ENCODE measurements at regions not wholly inside any gene's neighbourhood (a gene's known extent, or its start where the extent isn't known, plus 50 kb on each side); places are given as distances from the start of the nearest gene placed in this dataset.
"Not testable (repeated sequence)": the region's sequence is repeated elsewhere in the genome, so short reads cannot be mapped to it uniquely, and the experiment has no call there.

GRCh38 chr2:226573158-226573557 lies 226.5 kb downstream of the IRS1 start:
- DNase-seq: no peak

- DNase-seq: no peak
These were observed 235.0 kb downstream of the IRS1 start for GRCh38 chr2:226564667-226565066.

DNA sequence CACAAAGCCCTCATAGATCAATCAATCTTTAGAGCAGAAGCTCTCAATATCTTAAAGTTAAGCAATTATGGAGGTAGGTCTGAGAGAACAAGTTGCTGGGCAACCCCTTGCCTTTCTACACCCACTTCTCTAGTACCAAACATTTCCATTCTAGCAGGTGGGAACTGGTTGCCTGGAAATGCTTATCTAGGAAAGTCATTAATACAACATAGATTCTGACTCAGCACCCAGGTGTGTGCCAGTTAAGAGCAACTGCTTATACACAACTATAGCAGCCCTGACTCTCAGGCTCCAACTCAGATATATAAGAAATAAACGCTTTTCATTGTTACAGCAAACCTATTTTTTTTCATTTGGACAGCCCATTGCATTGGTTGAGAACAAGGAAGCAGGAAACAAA lies 237.7 kb downstream of the IRS1 start:
- DNase-seq: no peak

- no peak for DNase-seq
These were observed 239.3 kb downstream of the IRS1 start for GRCh38 chr2:226560325-226560724.

GRCh38 chr2:226559536-226559935 lies 240.1 kb downstream of the IRS1 start:
- no peak for DNase-seq

DNA sequence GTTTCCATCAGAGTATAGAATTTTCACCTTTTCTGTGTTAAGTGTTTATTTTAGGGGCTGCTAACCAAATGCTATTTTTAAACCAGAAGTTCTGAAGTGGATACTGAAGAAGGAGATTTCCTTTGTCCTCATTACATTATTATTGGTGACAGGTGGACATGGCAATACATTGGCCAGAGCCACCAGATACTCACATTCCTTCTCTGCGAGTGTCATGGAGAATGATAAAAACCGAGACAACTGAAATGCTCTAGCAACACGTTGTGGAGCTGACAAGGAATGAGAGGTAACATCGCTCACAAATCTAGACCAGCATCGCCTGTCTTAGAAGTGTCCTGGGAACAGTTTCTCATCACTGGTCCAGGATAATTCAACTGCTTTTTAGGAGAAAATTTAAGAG lies 241.2 kb downstream of the IRS1 start:
- DNase-seq: no peak

GRCh38 chr2:226556050-226556449 lies 243.6 kb downstream of the IRS1 start:
- DNase-seq: no peak

- no peak for DNase-seq
These were observed 244.9 kb downstream of the IRS1 start for GRCh38 chr2:226554701-226555100.

DNA sequence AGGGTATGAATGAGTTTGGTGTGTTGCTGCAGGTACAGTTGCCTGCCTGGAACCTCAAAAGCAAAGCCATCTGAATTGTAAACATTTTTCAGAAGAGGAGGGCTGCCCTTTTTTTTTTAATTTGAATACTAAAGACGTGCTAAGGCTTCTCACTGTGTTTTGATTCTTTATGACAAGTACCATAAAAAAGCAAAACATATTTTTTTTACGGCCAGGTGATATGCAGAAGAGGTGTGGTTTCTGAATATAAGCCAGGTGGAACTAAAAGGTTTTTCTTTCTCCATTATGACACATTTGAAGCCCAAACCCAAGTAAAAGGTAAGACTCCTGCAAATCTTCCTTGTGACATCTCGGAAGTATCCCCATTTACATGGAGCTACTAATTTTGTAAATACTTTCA lies 246.3 kb downstream of the IRS1 start:
- no peak for DNase-seq

DNA sequence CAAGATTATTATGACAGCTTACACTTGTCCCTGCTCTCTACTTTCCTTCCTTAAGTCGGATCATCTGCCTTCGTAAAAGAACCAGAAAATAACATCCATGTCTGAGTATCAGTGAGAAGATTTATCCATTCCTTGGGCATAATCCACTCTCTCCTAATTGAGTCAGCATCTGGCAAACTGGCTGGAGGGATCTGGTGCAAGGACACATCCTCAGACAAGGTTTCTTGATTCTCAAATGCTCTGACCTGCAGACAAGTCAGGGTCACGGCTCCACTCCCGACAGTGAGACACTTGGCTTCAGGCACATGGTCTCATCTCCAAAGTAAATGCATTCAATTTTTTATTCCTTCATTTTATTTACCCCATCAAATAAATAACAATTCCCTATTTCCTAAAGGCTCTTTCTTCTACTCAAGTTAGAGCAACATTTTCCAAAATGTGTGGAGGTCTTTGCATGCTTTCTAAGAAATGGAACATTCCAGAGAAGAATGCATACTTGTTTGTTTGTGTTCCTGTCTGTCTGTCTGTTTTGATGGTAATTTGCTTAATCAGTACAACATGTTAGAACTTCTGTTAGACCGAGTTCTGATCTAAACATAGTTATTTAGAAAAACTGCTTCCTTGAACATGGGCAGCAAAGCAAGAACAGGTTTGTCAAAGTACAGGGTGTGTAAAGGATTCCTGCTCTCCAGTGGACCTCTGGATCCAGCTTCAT lies 246.9 kb downstream of the IRS1 start:
- DNase-seq: no peak

GRCh38 chr2:226551522-226552250 lies 247.9 kb downstream of the IRS1 start:
- DNase-seq: no peak

DNA sequence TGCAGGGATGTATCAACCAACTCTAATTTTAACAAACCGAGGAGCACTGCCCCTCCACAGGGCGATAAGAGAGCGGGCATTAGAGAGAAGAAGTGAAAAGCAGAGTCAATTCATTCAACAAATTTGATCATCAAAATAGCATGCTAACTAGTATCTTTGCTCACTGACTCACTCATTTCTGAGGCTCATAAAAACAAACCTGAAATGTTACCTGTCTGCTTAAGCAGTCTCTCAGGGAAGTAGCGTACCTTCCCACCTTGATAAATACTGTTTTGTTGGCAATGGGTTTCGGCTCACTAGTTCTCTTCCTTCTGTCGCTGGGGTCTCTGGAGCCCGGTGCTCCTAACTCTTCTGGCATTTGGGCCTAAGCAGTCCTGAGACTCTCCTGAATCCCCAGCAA lies 248.8 kb downstream of the IRS1 start:
- no peak for DNase-seq

GRCh38 chr2:226548732-226549131 lies 250.9 kb downstream of the IRS1 start:
- DNase-seq: no peak

DNA sequence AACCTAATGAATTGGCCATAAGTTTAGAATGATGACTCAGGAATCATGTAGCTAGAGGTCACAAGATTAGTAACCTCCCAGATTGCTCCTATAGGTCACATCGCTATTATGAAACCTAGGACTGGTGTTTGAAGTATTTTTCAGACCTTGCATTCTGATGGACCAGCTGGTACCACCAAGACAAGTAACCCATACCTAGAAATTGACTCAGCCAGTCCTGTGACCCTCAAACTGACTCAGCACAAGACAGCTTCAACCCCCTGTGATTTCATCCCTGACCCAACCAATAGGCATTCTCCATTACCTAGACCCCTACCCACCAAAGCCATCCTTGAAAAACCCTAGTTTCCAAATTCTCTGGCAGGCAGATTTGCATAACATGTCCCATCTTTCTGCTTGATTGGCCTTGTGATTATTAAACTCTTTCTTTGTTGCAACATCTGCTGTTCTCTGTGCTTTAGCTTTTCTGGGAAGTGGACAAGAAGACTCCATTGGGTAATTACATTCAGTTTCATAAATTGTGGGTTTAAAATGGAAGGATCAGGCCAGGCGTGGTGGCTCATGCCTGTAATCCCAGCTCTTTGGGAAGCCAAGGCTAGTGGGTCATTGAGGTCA lies 254.9 kb downstream of the IRS1 start:
- no peak for DNase-seq

DNA sequence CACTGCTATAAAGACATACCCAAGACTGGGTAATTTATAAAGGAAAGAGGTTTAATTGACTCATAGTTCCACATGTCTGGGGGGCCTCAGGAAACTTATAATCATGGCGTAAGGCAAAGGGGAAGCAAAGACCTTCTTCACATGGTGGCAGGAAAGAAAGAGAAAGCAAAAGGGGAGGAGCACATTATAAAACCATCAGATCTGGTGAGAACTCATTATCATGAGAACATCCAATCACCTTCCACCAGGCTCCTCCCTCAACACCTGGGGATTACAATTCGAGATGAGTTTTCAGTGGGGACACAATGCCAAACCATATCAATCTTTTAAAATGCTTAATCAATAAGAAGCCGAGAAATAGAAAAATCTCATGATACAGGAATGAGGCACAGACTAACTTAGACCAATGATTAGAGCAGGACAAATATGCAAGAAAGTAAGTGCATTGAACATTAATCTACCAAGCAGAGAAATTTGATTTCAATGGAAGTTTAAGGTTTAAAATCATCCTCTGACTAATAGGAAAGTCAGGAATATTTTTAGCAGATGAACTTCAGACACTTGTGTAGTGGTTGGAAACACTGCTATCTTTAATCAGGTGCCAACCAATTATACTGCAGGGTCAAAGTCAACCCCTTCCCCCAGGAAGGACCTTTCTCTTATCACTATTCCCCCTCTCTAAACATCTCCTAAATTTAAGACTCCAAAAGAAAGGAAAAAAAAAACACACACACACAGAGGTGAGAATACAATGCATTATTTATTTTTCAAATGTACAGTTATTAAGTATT lies 259.2 kb downstream of the IRS1 start:
- no peak for DNase-seq

DNA sequence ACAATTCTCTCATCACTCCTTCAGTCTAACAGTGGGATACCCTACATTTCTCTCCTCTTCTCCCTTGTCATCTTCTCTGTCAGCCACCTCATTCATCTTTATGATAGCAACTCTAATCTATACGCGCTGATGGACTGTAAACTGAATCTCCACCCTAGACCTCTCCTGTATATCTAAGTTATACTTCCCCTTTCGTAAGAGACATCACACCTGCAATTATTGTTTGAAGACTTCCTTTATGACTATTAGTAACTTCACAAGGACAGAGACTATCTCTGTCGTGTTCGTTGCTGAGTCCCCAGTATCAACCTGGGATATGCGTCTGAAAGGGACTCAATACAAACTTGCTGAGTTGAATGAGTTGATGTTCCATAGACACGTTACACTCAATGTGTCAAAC lies 263.2 kb downstream of the IRS1 start:
- no peak for DNase-seq

DNA sequence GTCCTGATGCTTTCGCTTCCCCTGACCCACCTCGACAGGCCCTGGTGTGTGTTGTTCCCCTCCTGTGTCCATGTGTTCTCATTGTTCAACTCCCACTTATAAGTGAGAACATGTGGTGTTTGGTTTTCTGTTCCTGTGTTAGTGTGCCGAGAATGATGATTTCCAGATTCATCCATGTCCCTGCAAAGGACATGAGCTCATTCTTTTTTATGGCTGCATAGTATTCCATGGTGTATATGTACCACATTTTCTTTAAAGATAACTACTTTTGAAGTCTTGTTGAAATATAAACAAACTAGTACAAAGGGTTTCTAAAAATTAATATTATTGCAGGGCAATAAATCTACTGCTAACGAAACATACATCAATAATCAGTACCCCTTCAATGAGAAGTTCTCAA lies 266.6 kb downstream of the IRS1 start:
- not testable (repeated sequence) for DNase-seq

GRCh38 chr2:226531061-226531810 lies 268.4 kb downstream of the IRS1 start:
- no peak for DNase-seq

- no peak for DNase-seq
These were observed 270.1 kb downstream of the IRS1 start for GRCh38 chr2:226529556-226529955.

DNA sequence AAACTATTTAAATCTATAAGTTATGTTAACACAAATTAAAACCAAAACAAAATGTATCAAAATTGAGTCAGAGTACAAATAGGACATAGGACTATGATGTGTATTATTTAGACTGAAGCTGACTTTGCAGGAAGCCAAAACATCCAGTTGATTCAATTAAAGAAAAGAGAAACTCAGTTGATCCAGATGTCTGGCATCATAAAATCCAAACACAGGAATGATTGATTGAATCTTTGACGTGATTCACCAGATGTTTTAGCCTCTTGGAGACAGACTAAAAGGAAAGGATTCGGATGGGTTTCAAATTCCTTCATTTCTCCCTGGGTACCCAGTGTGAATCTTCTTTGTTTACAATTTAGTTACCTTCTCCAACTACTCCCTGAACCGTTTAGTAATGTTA lies 272.9 kb downstream of the IRS1 start:
- DNase-seq: no peak

DNA sequence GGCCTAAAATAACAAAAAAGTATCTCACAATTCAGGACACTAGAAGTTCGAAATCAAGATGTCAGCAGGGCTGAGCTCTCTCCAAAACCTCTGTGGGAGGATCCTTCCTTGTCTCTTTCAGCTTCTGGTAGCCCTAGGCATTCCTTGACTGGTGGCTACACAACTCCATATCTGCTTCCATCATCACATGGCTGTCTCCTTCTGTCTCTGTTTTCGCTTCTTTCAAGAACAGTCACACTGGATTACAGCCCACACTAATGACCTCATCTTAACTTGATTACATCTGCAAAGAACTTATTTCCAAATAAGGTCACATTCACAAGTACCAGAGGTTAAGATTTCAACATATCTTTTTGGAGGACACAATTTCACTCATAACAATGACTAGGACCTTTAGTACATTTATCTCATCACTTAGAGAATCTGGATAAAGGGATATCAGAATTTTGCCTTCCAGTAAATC lies 275.2 kb downstream of the IRS1 start:
- DNase-seq: no peak

- no peak for DNase-seq
These were observed 278.9 kb downstream of the IRS1 start for GRCh38 chr2:226520723-226521122.

All from stimulated activated CD4-positive, alpha-beta T cell treated with anti-CD3 and anti-CD28 coated beads, Interleukin-12 subunit alpha, Interleukin-12 subunit beta, amount 100 ng/mL, for 4 hours (primary cell).